ENCODE measurements at regions not wholly inside any gene's neighbourhood (a gene's known extent, or its start where the extent isn't known, plus 50 kb on each side); places are given as distances from the start of the nearest gene placed in this dataset.

DNA sequence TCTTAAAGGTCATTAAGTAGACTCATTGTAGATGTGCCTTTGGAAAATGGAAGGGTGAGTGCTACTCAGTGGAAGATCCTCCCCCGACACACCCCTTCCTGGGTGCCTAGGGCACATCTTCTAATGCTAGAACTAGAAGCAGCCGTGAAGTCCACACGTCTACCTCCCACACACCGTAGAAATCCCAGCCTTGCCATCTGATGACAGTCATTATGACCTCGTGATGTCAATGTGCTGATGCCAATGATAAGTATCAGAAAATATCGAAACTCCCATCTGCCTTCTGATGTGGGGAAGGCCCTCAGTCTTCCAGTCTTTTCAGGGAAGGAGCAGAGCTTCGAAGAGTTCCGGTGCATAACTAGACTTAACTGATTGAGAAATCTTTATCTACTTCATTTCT lies 282.1 kb upstream of the ROPN1 start:
- TF ChIP-seq, protein P1, sequence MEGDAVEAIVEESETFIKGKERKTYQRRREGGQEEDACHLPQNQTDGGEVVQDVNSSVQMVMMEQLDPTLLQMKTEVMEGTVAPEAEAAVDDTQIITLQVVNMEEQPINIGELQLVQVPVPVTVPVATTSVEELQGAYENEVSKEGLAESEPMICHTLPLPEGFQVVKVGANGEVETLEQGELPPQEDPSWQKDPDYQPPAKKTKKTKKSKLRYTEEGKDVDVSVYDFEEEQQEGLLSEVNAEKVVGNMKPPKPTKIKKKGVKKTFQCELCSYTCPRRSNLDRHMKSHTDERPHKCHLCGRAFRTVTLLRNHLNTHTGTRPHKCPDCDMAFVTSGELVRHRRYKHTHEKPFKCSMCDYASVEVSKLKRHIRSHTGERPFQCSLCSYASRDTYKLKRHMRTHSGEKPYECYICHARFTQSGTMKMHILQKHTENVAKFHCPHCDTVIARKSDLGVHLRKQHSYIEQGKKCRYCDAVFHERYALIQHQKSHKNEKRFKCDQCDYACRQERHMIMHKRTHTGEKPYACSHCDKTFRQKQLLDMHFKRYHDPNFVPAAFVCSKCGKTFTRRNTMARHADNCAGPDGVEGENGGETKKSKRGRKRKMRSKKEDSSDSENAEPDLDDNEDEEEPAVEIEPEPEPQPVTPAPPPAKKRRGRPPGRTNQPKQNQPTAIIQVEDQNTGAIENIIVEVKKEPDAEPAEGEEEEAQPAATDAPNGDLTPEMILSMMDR (IDR thresholded peaks at IDR 0.05; ENCODE audit: insufficient read depth, low read length) = no peak
- TF ChIP-seq GABPA (IDR thresholded peaks at IDR 0.05; ENCODE audit: low read depth) (no peak), SPI1 (IDR thresholded peaks at IDR 0.05; ENCODE audit: borderline replicate concordance, low read depth) (no peak), POLR2AphosphoS5 (IDR thresholded peaks at IDR 0.05; ENCODE audit: low read depth) (no peak)
- TF ChIP-seq, protein P2, sequence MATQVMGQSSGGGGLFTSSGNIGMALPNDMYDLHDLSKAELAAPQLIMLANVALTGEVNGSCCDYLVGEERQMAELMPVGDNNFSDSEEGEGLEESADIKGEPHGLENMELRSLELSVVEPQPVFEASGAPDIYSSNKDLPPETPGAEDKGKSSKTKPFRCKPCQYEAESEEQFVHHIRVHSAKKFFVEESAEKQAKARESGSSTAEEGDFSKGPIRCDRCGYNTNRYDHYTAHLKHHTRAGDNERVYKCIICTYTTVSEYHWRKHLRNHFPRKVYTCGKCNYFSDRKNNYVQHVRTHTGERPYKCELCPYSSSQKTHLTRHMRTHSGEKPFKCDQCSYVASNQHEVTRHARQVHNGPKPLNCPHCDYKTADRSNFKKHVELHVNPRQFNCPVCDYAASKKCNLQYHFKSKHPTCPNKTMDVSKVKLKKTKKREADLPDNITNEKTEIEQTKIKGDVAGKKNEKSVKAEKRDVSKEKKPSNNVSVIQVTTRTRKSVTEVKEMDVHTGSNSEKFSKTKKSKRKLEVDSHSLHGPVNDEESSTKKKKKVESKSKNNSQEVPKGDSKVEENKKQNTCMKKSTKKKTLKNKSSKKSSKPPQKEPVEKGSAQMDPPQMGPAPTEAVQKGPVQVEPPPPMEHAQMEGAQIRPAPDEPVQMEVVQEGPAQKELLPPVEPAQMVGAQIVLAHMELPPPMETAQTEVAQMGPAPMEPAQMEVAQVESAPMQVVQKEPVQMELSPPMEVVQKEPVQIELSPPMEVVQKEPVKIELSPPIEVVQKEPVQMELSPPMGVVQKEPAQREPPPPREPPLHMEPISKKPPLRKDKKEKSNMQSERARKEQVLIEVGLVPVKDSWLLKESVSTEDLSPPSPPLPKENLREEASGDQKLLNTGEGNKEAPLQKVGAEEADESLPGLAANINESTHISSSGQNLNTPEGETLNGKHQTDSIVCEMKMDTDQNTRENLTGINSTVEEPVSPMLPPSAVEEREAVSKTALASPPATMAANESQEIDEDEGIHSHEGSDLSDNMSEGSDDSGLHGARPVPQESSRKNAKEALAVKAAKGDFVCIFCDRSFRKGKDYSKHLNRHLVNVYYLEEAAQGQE (IDR thresholded peaks at IDR 0.05; ENCODE audit: insufficient replicate concordance, low read depth) = no peak
- Histone ChIP-seq H3K4me3 (replicated peaks; ENCODE audit: insufficient read depth, low read length) (no peak overlapping the region), H3K27ac (replicated peaks) (no peak overlapping the region), H3K27me3 (ENCODE audit: insufficient read depth, poor library complexity, severe bottlenecking) (no peaks in the 10 kb centered on the region)
- DNase-seq (ENCODE audit: low read depth in 1 of 2, low spot score in 1 of 2) = no peak

DNA sequence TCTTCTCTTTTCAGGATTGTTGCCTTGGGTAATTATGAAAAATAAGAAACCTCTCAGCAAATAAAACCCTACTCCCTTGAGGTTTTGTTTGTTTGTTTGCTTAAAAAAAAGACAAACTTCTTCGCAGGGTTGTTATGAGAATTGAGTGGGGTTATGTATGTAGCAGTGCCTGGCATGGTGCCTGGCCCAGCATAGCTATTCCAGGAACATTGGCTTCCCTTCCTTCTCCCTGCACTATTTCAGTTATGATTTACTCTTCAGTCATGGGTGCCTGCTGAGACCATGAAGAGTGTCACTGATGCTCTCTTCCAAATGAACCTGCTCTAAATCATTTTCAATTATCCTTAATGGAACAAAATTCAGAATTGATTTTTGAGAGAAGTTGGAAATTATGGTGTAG lies 283.5 kb upstream of the ROPN1 start:
- Histone ChIP-seq H3K27me3 (ENCODE audit: insufficient read depth, poor library complexity, severe bottlenecking) (no peaks in the 10 kb centered on the region), H3K27ac (replicated peaks) (no peak overlapping the region), H3K4me3 (replicated peaks; ENCODE audit: insufficient read depth, low read length) (no peak overlapping the region)
- TF ChIP-seq, protein P1 (IDR thresholded peaks at IDR 0.05; ENCODE audit: insufficient read depth, low read length) = no peak
- TF ChIP-seq SPI1 (IDR thresholded peaks at IDR 0.05; ENCODE audit: borderline replicate concordance, low read depth) (no peak), POLR2AphosphoS5 (IDR thresholded peaks at IDR 0.05; ENCODE audit: low read depth) (no peak), GABPA (IDR thresholded peaks at IDR 0.05; ENCODE audit: low read depth) (no peak)
- TF ChIP-seq, protein P2 (IDR thresholded peaks at IDR 0.05; ENCODE audit: insufficient replicate concordance, low read depth) = no peak
- no peak for DNase-seq (ENCODE audit: low read depth in 1 of 2, low spot score in 1 of 2)

DNA sequence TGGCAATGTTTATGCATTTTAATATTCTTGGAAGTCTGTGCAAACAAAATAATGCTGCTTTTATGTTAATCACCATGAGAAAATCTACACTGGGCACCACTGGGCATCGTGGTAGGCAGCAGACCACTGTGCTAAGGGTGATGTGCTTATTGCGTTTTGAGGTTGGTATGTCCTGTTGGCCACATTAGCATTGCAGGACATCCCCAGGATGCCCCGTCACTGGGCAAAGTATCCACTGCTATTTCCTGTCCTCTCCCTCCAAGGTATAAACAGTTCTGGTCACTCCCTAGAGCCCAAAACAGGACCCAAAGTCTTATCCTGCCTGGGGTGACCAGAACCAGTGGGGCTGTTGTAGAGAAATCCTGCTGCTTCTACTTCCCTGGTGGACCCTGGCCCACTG lies 284.2 kb upstream of the ROPN1 start:
- Histone ChIP-seq H3K4me3 (replicated peaks; ENCODE audit: insufficient read depth, low read length) (no peak overlapping the region), H3K27ac (replicated peaks) (no peak overlapping the region), H3K27me3 (ENCODE audit: insufficient read depth, poor library complexity, severe bottlenecking) (no peaks in the 10 kb centered on the region)
- TF ChIP-seq, protein P1 (IDR thresholded peaks at IDR 0.05; ENCODE audit: insufficient read depth, low read length) = no peak
- TF ChIP-seq POLR2AphosphoS5 (IDR thresholded peaks at IDR 0.05; ENCODE audit: low read depth) = no peak
- no peak for TF ChIP-seq SPI1 (IDR thresholded peaks at IDR 0.05; ENCODE audit: borderline replicate concordance, low read depth)
- no peak for TF ChIP-seq GABPA (IDR thresholded peaks at IDR 0.05; ENCODE audit: low read depth)
- TF ChIP-seq, protein P2 (IDR thresholded peaks at IDR 0.05; ENCODE audit: insufficient replicate concordance, low read depth) = no peak
- DNase-seq (ENCODE audit: low read depth in 1 of 2, low spot score in 1 of 2) = no peak
